Hematopoietic multipotent progenitor cell treated with erythropoietin and hydrocortisone succinate and interleukin-3 and kit ligand, for 6 days (in vitro differentiated cells): ENCODE measurements at regions not wholly inside any gene's neighbourhood (a gene's known extent, or its start where the extent isn't known, plus 50 kb on each side); places are given as distances from the start of the nearest gene placed in this dataset.

ENCODE experiments used
- DNase-seq: peaks from one replicate; pipeline ENCODE4 v3.0.0-alpha.2; 2015

DNA sequence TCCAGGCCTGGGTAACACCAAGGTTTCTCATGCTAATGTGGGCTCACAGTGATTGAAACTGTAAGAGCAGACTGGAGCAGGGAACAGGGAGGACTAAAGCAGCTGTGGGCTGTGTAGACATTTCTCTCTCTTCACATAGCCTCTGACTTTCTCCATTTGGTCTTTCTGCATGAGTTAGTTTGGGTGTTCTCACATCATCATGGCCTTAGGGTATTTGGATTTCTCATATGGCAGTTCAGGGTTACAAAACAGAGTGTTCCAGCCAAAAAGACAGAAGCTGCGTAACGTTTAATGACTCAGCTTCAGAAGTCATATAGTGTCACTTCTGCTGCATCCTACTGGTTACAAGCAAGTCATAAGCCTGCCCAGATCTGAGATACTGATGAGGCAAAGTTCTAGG is 52.0 kb upstream of the OSBPL8 start:
- DNase-seq = peak; percentile 10

DNA sequence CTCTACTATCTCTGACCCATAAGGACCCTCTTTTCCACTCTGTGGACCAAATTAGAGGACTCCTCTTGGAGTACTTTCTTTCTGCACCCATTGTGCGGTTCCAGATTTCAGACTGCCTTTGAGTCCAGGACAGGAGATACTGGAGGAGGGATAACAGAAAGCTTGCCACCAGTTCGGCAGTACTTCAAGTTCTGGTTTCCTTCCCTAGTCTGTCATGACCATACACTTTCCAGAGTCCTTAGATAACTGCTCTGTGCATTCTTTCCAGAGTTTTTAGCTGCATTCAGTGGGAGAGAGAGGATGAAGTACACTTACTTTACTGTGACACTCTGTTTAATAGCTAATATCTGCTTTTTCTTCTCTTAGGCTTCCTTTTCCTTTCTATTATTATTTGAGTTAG is 54.8 kb upstream of the OSBPL8 start:
- DNase-seq = no peak

DNA sequence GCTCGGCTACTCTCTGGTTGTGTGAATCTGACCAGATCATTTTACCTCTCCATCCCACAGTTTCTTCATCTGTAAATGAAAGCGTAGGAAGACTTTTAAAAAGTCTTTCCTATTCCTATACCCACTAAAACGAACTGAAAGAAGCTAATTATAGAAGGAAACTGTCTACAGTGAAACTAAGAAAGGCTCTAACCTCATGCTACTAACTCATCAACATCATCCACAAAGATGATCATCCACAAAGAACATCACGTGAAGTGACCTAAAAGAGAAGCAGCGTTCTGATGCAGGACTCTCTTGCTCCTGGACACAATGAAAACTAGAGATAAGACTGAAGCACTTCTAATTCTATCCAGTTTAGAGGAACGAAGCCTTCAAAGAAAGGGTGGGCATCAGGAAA is 58.5 kb upstream of the OSBPL8 start:
- no peak for DNase-seq

DNA sequence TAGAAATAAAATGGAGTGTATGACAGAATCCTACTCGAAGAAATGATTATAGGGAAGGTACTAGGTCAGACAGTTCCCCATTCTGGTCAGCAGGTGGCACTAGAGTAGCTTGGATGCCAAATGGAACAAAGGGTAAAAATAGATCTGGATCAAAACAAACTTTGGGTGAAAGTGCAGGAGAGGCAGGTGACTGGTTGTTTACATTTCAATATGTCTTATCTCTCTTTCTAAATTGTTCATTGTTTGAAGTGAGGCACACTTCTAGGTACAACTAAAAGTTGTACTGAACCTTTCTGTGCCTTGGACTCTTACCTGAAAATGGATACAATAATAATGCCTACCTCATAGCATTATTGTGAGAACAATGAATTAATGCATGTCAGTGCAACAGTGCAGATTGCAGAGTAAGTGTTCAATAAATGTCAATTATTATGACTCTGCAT is 62.0 kb upstream of the OSBPL8 start:
- peak; percentile 84 for DNase-seq

DNA sequence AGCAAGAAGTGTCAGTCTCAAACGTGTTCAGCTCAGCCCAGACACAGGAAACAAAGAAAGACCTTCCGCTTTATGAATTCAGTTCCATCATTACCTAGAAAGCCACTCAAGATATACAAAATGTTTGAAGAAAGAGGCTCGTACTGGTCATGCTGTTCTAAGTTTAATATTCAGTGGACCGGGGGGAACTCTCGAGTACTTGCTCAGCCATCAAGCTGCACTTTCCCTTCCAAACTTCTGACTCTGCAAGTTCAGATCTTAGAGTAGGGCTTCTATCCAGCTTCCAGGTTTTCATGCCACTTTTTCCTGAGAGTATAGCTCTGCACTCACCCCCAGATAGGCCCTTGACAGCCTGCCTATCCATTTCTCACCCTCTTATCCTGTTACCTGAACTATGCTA is 62.8 kb upstream of the OSBPL8 start:
- no peak for DNase-seq

DNA sequence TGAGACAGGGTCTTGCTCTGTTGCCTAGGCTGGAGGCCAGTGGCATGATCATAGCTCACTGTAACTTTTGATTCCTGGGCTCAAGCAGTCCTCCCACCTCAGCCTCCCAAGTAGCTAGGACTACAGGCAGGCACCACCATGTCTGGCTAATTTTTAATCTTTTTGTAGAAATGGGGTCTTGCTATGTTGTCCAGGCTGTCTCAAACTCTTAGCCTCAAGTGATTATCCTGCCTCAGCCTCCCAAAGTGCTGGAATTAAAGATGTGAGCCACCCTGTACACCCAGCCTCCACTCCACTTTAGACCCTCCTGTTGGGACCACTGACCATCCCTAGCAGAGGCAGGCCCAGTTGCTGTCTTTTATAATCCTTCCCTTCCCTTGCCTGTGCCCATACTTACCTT is 63.3 kb upstream of the OSBPL8 start:
- no peak for DNase-seq

DNA sequence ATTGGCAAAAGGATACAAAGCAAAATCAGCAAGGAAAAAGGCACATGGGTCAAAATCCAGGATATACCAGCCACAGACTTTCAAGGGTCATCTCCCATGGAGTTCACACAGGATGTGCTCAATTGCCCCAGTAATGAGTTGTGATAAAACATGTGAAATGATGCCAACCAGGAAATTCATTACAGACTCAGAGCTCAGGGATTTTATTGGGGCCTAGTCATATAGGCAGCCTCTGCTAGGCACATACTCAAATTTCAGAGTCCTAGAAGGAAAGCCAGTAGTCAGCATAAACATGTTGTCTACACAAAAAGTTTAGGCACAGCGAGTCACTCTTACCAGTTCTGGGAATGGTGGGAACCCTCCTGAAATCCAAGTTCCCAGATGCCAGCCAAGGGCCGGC is 64.4 kb upstream of the OSBPL8 start:
- DNase-seq = no peak

DNA sequence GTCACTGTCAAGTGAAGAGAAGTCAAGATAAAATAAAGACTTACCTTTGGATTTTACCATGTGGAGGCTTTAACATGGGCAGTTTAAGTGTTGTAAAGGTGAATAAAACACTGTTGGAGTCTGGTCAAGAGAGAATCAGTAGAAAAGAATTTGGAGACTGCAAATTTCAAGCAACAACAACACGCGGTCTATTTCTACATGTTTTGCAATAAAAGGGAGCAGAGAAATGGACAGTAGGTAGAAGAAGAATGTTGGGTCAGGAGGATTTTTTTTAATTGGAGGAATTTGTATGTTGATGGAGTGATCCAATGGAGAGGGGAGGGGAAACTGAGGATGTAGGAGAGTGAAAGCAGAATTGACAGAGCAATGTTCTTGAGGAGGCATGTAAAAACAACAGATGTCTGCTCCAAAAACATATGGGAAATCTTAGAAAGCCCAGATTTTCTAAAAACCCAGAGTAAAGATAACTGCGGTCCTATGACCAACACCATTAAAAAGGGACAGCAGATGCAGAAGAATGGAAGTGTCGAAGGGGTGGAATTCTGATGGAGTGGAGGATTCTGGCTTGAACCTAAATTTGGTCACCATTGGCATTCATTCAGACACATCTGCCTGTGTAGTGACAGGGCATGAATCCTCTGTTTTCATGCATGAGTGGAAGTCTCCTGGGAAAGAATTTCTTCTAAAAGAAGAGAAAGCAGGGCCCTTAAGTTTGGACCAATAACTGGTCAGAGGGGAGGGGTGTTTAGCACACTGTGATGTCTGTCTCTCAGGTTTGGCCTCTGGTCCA is 68.0 kb upstream of the OSBPL8 start:
- no peak for DNase-seq

DNA sequence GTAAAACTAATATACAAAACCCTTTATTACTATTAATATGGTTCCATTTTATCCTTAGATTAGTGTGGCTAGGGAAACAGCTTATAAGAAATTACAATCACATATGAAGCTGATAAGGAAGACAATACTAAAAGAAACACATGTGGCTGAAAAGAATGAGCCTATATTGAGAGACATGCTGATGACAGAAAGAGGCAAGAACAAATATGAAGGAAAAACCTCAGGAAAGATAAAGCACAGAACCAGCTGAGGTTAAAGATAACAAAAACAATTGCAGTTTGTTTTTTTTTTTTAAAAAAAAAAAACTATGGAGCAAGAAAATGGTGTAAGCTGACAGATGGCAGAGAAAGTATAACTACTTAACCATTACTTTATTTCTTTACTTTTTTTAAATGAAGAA is 69.2 kb upstream of the OSBPL8 start:
- DNase-seq = peak; percentile 72

DNA sequence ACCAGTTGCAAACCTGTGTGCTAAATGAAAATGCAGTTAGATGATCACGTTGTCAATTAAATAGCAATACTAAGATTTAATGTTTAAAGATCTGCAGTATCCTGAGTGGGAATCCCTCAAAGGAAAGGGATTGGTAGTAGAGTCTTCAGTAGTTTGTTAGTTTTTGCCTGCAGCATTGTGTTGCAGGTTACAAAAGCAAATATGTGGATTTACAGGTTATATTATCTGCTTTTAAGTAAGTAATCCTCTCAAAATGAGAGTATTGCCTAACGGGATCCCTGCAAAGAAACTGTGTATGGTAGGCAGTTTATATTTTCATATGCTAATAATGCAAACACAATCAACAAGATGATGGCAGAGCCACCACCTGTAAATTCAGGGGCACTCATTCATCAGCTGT is 72.2 kb upstream of the OSBPL8 start:
- no peak for DNase-seq

DNA sequence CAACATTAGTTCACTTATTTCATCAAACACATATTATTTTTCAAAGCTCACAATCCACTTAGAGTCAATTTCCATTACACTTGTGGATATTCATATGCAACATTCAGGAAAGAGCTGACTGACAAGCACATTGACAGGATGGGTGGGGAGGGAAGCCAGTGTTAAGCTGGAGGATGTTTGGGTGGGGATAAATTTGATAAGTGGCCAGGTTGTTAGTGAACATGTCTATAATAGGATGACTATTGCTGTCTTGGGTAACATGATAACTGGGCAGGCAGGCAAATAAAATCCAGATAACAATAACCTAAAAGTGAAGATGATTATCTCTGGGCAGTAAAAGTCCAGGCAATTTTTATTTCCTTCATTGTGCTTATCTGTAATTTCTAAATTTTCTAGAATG is 73.8 kb upstream of the OSBPL8 start:
- peak; percentile 88 for DNase-seq

DNA sequence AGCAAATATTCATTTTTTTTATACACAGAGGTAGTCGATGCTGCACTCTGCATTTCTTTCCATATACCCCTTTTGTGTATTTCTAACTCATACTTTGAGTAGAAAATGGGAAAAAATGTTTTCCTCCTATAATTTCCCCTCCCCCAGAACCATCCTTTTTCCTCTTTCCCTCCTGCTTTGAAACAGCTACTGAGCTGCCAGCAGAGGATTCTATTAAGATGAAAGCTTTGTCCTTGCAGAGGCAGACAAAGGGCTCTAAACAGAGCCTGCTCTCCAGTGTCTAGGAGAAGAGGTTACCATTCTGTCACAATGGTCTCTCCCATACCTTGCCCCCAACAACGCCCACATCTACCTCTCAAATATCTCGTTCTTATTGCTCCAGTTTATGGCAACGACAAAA is 74.6 kb upstream of the OSBPL8 start:
- DNase-seq = no peak

DNA sequence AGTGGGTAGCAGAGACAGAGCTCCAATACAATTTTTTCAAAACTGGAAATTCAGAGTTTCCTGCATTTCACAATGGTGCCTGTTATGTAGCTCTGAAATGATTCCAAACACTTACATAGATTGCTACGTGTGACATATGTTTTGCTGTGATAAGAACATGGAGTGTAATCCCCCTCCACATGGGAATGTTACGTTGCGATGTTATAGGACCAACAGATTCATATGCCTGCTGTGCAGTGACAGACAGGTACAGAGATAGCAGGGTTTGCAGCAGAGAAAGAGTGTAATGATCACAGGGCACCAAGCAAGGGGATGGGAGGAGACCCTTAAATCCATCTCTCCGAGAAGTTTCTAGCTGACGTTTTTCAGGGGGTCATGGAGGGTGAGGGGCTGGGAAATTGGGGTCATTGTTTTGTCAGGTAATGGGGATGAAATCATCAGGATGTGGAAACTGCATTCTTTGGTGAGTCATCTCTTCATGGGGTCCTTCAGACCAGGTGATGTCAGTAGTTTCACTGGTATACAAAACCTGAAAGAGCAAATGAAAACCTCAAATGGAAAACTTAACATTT is 76.6 kb upstream of the OSBPL8 start:
- peak; percentile 31 for DNase-seq

DNA sequence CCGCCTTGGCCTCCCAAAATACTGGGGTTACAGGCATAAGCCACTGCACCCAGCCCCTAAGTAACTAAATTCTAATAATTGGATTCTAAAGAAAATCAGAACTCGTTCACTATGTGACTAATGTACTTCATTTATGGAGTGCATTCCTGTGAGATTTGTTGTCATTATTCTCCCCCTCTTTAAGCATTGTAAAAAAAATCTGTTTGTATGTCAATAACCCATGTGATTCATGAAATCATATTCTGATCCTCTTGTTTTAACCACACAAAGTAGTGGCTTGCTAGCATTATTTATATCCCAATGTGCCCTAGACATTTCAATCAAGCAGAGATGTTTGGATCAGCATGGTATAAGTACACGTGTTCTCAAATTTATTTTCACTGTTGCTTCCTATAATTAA is 78.2 kb upstream of the OSBPL8 start:
- DNase-seq = no peak

DNA sequence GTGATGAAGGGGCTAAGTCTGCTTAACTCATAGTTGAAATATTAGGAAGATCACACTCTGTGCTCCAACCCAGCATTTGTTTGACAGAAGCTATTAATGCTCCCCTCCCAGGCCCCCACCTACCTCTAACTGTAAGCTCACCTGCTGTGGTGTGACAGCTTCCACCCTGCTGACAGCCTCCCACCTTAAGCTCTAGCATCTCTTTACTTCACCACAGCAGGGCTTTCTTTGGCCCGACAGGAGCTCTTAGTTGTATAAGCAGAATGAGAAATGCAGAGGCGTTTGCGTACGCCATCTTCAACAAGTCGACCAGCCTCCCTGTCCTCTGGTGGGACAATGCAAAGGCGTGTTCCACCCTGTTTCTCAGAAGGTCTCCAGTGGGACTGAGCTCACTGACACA is 80.1 kb upstream of the OSBPL8 start:
- DNase-seq = no peak

DNA sequence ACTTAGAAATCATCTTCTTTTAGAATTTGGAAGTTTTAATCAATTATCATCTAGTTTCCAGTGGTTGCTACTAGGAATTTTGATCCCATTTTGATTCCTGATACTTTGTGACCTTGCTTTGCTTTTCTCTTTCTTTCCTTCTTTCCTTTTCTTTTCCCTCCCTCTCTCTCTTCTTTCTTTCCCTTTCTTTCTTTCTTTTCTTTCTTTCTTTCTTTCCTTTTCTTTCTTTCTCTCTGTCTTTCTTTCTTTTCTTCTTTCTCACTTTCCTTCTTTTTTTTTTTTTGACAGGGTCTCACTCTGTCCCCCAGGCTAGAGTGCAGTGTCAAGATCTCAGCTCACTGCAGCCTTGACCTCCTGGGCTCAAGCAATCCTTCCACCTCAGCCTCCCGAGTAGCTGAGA is 81.5 kb upstream of the OSBPL8 start:
- DNase-seq = no peak

DNA sequence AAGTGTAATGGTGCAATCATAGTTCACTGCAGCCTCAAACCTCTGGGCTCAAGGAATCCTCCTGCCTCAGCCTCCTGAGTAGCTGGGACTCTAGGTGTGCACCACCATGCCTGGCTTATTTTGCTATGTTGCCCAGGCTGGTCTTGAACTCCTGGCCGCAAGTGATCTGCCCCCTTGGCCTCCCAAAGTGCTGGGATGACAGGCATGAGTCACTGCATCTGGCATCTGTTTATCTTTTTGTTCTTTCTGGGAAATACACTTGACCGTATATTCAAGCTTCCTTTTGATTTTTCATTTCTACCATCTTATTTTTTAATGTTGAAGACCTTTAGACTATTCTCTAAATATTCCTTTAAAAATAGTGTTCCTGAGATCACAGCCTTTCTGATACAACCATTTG is 82.4 kb upstream of the OSBPL8 start:
- DNase-seq = no peak

DNA sequence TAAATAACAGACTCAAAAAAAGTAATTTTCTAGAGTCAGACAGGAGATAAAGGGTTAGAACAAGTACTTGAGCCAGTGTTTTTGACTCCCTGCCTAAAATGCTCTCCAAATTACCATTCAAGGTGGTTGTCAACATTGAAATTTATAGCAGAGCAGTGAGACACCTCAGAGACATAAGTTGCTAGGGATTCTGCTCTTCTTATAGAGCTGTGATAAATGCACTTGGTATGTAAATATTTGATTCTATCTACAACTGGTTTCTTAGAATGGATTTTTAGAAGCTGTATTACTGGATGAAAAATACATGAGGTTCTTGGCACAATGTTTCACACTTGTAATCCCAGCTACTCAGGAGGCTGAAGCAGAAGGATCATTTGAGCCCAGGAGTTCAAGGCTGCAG is 83.9 kb upstream of the OSBPL8 start:
- DNase-seq = no peak

DNA sequence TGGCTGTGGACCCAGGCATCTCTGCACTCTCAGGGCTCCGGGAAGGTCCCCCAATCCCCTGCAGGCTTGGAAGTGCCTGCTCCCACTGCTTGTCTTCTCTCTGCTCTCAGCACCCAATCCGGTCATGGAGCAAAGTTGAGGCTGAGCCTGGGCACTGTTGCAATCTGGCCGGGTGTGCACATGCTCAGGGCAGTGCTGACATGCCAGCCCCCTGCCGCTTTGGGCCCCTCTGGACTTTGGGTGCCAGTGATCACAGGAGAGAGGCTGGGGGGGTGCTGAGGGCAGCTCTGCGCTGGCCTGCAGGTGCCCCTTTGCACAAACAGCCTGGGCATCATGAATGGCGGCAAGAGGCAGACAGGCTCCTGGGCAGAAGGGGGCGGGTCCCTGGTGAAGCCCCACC is 85.4 kb upstream of the OSBPL8 start:
- no peak for DNase-seq

DNA sequence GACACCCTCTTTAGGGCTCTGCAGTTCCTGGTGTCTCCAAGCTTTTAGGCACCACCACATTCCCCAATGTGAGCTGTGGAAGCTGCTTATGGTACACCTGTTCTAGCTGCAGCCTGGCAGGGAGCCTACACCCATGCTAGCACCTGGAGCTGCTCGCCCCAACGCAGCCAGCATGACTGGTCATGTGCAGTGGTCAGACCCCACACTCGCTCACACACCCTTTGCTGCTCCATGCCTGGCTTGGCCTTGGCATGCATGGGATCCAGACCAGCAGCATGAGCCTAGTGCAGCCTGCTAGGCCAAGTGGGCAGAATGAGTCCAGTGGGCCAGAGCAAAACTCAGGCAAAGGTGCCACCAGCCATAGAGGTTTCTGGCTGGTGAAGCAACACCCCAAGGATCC is 86.4 kb upstream of the OSBPL8 start:
- DNase-seq = no peak

DNA sequence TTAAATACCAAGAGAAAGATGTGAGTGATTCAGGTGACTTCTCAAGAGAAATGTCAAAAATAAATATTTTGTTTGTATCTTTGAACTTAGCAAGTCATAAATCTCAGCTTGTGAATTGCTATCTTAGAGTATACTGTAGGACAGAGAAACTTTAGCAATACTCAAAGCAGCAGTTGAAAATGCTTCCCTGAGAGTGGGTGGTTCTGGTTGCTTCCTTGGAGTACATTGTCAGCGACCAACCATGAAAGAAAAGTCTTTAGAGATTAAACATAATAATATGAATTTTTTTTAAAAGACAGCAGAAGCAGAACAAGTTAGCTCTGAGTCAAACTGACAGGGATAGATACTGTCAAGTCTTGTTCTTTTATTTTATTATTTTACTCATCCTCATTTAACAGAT is 86.8 kb upstream of the OSBPL8 start:
- DNase-seq = no peak

DNA sequence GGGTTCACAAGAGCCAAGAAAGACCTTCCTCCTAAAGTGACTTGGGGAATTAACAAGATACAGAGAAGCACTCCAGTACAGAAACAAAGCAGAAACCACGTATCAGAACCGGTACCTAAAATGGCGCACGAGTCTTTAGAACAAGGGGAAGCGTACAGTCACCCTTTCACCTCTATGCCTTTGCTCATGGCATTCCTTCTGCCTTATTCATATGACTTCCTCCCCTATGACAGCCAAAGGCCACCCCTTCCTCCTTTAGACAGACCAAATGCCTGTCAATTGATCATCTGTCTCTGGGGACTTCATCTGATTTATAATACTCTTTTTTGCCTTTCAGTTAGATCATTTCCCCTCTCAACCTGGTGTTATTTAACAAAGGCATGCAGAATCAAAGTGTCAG is 89.5 kb upstream of the OSBPL8 start:
- DNase-seq = no peak

DNA sequence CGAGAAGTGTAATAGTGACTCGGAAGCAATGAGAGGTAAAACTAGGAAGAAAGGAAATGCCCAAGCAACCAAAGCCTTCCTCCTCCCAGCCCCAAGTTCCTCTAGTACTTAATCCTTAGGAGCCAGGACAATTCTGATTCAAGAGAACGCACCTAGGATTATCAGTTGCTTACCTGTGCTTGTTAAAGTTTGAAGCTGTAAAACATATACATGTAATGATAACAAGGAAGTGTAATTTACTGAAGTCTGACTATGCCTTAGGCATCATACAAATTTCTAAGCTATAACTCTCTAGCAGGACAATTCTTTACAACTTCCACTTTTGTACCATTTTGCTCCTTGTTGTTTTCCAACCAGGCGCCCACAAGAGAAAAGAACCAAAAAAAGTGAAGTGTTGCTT is 92.8 kb upstream of the OSBPL8 start:
- no peak for DNase-seq

DNA sequence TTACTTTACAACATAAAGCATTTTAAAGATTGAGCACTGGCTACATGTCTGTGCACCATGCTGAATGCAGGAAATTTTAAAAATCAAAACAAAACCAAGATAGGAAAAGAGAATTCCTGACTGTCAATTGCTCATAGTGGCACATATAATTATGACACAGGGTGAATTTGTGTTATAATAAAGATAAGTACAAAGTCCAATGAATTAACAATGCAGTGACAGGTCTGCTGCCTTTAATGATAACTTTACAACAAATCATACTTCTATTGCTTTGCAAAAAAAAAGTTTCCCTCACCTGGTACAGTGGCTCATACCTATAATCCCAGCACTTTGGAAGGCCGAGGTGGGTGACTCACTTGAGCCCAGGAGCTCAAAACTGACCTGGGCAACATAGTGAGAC is 93.8 kb upstream of the OSBPL8 start:
- no peak for DNase-seq

DNA sequence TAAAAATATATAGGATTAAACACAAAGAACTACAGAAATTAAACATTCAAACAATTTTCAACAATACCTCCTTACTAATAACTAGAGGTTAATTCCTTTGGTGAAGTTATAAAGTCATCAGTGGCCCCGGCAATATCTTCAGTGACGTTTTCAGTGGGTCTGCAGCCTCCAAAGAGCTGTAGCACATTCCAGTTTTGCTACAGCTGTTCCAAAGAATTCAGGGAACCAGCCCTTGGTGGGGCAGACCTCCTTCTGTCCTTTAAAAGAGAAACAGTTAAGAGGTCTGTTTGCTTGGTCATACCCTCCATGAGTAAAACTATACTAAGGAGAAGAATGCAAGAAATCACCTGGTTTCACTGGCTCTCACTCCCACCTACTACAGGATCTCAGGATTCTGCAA is 99.2 kb upstream of the ZDHHC17 start:
- no peak for DNase-seq
